Activated naive CD8-positive, alpha-beta T cell treated with anti-CD3 and anti-CD28 coated beads, Interleukin-2, amount 10 ng/mL, durations not matched to agents 7 days and 5 days (primary cell): ENCODE measurements at regions not wholly inside any gene's neighbourhood (a gene's known extent, or its start where the extent isn't known, plus 50 kb on each side); places are given as distances from the start of the nearest gene placed in this dataset.

Experiments used
- ATAC-seq: fragments of 150-1000 bp; cut with Tn5 transposase; one replicate; pipeline ENCODE4 v1.10.0; 2021; ENCODE audit warnings: low read depth, moderate library complexity
- POLR2A ChIA-PET: fragments of 350-600 bp; sonication (Branson Sonifier 250); formaldehyde crosslinking; loops from one replicate; lab custom pipeline; 2021; ENCODE audit warnings: antibody characterized with exemption; lab: Charles Lee
- DNase-seq: peaks from one replicate; pipeline ENCODE4 v3.0.0; 2021
- H3K27ac Mint-ChIP-seq: one replicate; pipeline ENCODE4 v1.8.0; 2022; ENCODE audit warnings: mild to moderate bottlenecking, mixed read lengths
- H3K27me3 Mint-ChIP-seq: one replicate; pipeline ENCODE4 v1.8.0; 2022; ENCODE audit warnings: mild to moderate bottlenecking, moderate library complexity, mixed read lengths
- H3K36me3 Mint-ChIP-seq: one replicate; pipeline ENCODE4 v1.8.0; 2021; ENCODE audit warnings: mild to moderate bottlenecking, mixed read lengths
- H3K4me1 Mint-ChIP-seq: one replicate; pipeline ENCODE4 v1.8.0; 2021; ENCODE audit warnings: mixed read lengths
- H3K4me3 Mint-ChIP-seq: one replicate; pipeline ENCODE4 v1.8.0; 2022; ENCODE audit warnings: mild to moderate bottlenecking, moderate library complexity, mixed read lengths
- H3K9me3 Mint-ChIP-seq: one replicate; pipeline ENCODE4 v1.8.0; 2021; ENCODE audit warnings: mixed read lengths

DNA sequence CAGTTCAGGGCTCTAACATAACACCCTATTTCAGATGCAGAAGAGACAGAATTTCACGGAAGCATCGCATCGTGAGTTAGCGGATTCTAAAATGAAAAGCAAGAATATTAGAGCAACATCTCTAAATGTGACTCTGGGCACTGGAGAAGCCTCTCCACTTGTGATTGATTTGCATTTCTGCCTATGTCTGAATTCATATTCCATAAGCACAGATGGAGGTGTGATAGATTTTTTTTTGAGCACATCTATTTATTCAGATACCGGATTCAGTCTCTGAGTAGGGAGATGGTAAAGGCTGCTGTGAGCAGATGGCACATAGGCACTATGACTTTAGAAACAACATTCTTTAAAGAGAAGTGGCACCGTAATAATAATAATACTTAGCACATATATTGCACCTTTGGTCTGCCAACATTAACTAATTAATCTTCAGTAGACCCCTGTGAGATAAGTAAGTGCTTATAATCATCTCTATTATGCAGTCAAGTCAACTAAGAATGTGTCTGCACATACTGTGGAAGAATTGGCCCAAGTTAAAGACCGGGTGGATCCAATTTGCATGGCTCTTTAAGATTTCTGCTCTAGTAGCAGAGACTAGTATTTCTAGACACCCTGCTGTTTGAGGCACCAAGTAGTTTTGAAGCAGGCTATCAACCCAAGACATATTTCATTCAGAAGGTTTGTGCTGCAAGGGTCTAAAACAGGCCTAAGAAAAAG lies 685.0 kb downstream of the CETN3 start:
- no peak overlapping the region for H3K4me3 Mint-ChIP-seq

DNA sequence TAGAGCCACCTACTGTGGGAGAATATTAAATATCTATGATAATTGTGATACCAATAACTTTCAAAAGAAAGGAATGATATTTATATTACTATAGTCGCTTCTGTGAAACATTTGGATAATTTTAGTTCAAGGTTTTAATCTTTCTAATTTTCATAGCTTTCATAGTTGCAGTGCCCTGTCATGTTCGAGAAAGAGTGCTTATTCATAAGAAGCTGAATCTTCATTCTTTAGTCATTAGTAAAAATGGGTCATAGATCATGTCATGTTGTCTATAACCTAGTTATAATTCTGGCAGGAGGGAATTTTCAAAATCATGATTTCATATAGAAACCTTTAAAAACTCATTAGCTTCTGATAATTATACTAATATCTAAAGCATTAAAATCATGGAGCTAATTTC lies 685.6 kb downstream of the CETN3 start:
- Mint-ChIP-seq H3K4me3 (no peak overlapping the region), H3K27ac (no peak overlapping the region), H3K4me1 (no peaks in the 10 kb centered on the region), H3K27me3 (no peaks in the 10 kb centered on the region), H3K9me3 (no peaks in the 10 kb centered on the region), H3K36me3 (no peaks in the 10 kb centered on the region)
- POLR2A ChIA-PET, result no interaction called here
- ATAC-seq (no peak), DNase-seq (no peak)

More for the DNA sequence above, 685.0 kb downstream of the CETN3 start:
- DNase-seq (no peak), ATAC-seq (no peak)
- H3K27ac Mint-ChIP-seq, result no peak overlapping the region
- no peaks in the 10 kb centered on the region for H3K27me3 Mint-ChIP-seq
- H3K36me3 Mint-ChIP-seq, result no peaks in the 10 kb centered on the region
- POLR2A ChIA-PET, result no interaction called here
- no peaks in the 10 kb centered on the region for H3K9me3 Mint-ChIP-seq
- H3K4me1 Mint-ChIP-seq, result no peaks in the 10 kb centered on the region

DNA sequence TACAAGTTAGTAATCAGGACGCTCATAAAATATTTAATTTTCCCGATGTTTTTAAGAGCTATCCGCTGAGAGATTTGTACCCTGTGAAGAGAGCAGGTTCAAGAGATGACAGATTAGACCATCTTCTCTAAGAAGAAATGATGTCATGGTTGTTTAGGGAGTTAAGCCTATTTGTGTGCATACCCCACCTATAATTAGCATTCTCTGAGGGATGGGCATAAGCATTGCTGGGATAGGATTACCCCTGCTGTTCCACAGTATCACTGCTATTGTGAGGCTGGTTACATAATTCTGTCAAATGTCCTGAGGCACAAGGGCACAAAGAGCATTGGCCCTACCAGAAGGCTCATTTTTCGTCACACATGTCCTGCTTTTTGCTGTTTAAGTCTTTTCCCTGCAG lies 687.0 kb downstream of the CETN3 start:
- no peaks in the 10 kb centered on the region for H3K4me1 Mint-ChIP-seq
- H3K27ac Mint-ChIP-seq, result no peak overlapping the region
- ATAC-seq (no peak), DNase-seq (no peak)
- H3K36me3 Mint-ChIP-seq, result no peaks in the 10 kb centered on the region
- POLR2A ChIA-PET, result no interaction called here
- H3K27me3 Mint-ChIP-seq, result no peaks in the 10 kb centered on the region
- H3K9me3 Mint-ChIP-seq, result no peaks in the 10 kb centered on the region
- no peak overlapping the region for H3K4me3 Mint-ChIP-seq

DNA sequence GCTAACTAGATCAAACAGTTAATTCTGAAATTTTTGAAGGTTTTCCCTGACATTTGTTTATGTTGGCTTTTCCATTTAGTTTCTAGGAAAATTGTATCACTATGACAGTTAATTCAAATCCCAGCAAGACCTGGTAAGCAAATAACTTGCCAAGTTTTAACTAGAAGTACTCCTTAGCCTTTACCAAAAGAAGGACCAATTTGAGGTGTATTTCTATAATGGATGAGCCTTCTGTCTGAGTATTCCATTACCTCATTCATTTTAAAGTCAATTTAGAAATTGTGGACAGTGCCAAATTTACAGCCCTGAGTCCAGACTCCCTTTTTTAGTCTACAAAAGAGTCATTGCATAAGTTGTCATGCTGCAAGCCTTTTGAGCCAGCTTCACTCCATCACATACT lies 687.6 kb downstream of the CETN3 start:
- Mint-ChIP-seq H3K4me1 (no peaks in the 10 kb centered on the region), H3K4me3 (no peak overlapping the region), H3K27me3 (no peaks in the 10 kb centered on the region), H3K27ac (no peak overlapping the region), H3K36me3 (no peaks in the 10 kb centered on the region), H3K9me3 (no peaks in the 10 kb centered on the region)
- POLR2A ChIA-PET, result no interaction called here
- ATAC-seq, result no peak
- no peak for DNase-seq

DNA sequence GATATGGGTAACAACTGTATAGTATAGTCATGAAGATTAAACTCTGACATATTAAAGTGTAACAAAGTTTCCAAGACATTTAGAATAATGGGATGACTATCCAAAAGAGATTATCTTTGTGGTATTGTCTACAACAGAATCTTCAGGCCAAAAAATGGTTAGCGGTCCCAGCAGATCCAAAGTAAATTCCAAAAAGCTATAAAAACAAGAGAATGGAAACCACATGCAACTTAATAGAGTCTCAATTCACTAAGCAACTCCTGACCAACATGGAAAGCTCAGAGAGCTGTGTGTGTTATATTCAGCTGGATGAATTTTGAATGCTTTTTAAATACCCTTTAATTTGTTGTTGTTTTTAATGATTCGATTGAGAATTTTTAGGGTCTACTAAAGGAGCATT lies 688.2 kb downstream of the CETN3 start:
- H3K27ac Mint-ChIP-seq, result no peak overlapping the region
- ATAC-seq (no peak), DNase-seq (no peak)
- no peaks in the 10 kb centered on the region for H3K9me3 Mint-ChIP-seq
- no peaks in the 10 kb centered on the region for H3K27me3 Mint-ChIP-seq
- POLR2A ChIA-PET, result no interaction called here
- no peaks in the 10 kb centered on the region for H3K36me3 Mint-ChIP-seq
- H3K4me3 Mint-ChIP-seq, result no peak overlapping the region
- H3K4me1 Mint-ChIP-seq, result no peaks in the 10 kb centered on the region

DNA sequence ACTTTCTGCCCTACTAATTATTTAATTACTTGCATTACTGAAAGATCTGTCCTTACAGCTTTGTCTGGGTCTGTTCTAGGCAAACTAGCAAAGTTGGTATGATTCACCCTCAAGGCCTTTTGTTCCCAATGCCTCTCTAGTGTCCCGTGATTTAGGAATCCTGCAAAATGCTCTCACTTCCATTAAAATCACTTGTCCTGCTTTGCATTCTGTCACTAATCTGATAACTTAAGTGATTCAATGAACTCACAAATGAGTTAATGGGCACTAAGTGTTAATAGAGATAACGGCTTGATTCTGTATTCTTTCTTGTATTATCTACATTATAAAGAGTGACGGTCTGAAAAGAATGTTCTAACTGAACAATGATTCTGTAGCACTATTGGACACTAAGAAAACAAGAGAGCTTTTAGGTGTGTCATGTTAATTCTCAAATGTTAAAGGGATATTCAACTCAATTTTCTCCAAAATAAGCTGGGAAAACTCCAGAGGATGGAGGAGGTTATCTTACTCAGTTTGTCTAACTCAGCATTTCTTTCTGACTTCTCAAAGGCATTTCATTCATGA lies 697.3 kb downstream of the CETN3 start:
- no peak for ATAC-seq

DNA sequence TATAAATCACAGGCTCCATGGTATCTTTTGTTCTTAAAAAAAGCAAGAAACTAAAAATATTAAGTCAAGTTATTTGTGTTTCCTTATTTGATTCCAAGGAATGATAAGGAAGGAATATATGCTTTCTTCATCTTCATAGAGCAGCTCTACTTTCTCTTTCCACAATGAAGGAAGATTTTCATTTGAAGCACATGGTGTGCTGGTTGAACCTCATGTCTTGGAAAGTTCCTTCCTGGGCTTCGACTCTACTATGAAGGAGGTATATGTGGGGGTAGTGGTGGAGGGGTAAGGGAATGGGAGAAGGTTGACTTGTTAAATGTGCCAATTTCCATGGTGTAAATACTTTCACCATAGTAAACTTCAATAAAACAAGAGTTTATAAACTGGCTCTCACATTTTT lies 698.0 kb downstream of the CETN3 start:
- DNase-seq (no peak), ATAC-seq (no peak)
- Mint-ChIP-seq H3K9me3 (no peaks in the 10 kb centered on the region), H3K4me1 (no peaks in the 10 kb centered on the region), H3K27me3 (no peaks in the 10 kb centered on the region), H3K36me3 (no peaks in the 10 kb centered on the region), H3K27ac (no peak overlapping the region), H3K4me3 (no peak overlapping the region)
- POLR2A ChIA-PET, result no interaction called here

More for the DNA sequence above, 697.3 kb downstream of the CETN3 start:
- POLR2A ChIA-PET, result no interaction called here
- Mint-ChIP-seq H3K27me3 (no peaks in the 10 kb centered on the region), H3K9me3 (no peaks in the 10 kb centered on the region), H3K4me1 (no peaks in the 10 kb centered on the region), H3K27ac (no peak overlapping the region), H3K4me3 (no peak overlapping the region), H3K36me3 (no peaks in the 10 kb centered on the region)
- no peak for DNase-seq

DNA sequence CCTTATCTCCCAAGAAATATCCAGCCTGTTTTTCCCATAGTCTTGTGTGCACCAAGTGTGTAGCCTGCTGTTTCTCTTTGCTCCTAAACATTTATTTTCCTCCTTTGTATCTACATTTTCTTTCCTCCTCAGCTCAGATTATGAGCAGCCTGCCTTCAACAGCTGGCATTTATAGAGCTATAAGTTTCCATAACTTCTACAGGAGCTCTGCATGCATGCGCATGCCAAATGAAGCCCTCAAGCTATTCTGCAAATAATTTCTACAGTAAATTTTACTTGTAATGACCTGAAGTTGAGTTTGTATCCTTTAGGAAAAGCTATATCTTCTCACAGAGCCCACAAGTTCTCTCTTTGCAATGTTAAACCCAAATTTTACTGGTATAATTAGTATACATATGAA lies 699.5 kb downstream of the CETN3 start:
- Mint-ChIP-seq H3K27ac (no peak overlapping the region), H3K9me3 (no peaks in the 10 kb centered on the region), H3K36me3 (no peaks in the 10 kb centered on the region), H3K4me3 (no peak overlapping the region), H3K27me3 (no peaks in the 10 kb centered on the region), H3K4me1 (no peaks in the 10 kb centered on the region)
- DNase-seq (no peak), ATAC-seq (no peak)
- POLR2A ChIA-PET, result no interaction called here

DNA sequence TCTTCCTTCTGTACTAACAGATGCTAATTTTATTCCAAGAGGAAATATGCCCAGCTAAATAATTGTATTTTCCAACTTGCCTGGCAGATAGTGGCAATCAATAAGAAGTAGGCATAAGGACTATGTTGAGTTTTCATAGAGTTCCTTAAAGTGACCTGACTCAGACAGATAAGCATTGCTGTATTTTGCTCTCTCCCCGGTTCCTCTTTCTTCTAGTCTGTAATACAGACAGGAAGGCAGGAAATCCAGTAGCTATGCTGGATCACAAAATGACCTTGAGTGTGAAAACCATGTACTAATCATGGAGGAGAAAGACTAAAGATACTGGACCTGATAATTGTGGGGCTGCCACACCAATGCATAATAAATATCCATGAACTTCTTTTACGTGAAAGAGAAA lies 701.7 kb downstream of the CETN3 start:
- Mint-ChIP-seq H3K27ac (no peak overlapping the region), H3K36me3 (no peaks in the 10 kb centered on the region), H3K27me3 (no peaks in the 10 kb centered on the region), H3K4me3 (no peak overlapping the region), H3K9me3 (no peaks in the 10 kb centered on the region), H3K4me1 (no peaks in the 10 kb centered on the region)
- POLR2A ChIA-PET, result no interaction called here
- DNase-seq, result no peak
- no peak for ATAC-seq

DNA sequence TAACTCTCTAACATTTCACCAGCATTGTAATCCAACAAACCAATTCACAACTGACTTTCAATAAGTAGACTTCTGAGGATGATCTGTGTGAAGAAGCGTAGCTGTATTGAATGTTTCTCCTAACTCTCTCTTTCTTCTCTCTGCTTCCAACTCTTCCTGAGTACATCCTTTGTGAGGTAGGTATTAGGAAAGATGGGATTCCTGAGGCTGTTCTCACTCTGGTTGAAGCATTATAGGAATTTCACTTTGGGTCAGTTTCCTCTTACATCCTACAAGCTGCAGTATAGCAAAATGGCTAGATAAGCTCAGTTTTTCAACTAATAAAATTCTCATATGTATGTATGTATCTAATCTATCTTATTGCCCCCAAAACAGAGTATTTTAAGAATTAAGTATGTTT lies 702.8 kb downstream of the CETN3 start:
- Mint-ChIP-seq H3K27ac (no peak overlapping the region), H3K27me3 (no peaks in the 10 kb centered on the region)
- POLR2A ChIA-PET, result no interaction called here

DNA sequence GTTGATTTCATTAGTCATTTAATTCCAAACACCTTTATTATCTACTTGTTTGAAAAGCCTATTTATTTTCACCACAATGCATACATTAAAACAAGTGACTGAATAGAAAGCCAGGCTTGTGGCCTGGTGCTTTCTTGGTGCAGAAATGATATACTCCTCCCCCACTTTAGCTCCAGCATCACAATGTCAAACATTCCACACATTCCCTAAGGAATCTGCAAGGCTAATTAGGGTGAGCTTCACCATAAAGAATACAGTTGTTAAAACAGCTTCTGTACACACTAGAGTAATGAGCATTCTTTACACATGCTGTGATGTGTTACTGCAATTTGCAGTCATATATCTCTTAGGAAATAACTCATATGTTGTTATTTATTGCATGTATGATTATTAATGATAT lies 705.7 kb downstream of the CETN3 start:
- Mint-ChIP-seq H3K9me3 (peaks cover 2% of the 10 kb centered on the region), H3K27ac (no peak overlapping the region), H3K4me3 (no peak overlapping the region), H3K4me1 (no peaks in the 10 kb centered on the region), H3K36me3 (no peaks in the 10 kb centered on the region), H3K27me3 (no peaks in the 10 kb centered on the region)
- DNase-seq (no peak), ATAC-seq (no peak)
- POLR2A ChIA-PET, result no interaction called here

More for the DNA sequence above, 702.8 kb downstream of the CETN3 start:
- Mint-ChIP-seq H3K36me3 (no peaks in the 10 kb centered on the region), H3K4me1 (no peaks in the 10 kb centered on the region), H3K9me3 (no peaks in the 10 kb centered on the region), H3K4me3 (no peak overlapping the region)
- DNase-seq, result no peak
- ATAC-seq, result no peak

DNA sequence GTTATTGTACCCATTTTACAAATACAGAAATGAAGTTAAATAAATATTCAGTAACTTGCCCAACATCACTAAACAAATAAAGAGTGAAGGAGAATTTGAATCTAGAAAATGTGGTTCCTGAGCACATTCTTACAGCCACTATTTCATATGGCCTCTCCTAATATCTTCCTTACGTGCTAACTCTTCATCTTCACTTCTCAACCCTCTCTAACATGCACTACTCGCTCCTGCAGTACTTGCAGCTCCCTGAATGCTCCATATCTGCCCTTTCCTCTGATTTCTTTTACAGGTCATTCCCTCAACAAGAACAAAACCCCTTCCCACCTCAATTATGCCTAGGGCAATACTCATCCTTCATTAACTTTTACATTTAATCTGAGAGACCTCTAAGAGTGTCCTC lies 711.5 kb downstream of the CETN3 start:
- Mint-ChIP-seq H3K36me3 (no peaks in the 10 kb centered on the region), H3K4me3 (no peak overlapping the region), H3K27ac (no peak overlapping the region), H3K9me3 (peaks cover 2% of the 10 kb centered on the region), H3K4me1 (no peaks in the 10 kb centered on the region), H3K27me3 (no peaks in the 10 kb centered on the region)
- no peak for DNase-seq
- no peak for ATAC-seq
- POLR2A ChIA-PET, result no interaction called here

DNA sequence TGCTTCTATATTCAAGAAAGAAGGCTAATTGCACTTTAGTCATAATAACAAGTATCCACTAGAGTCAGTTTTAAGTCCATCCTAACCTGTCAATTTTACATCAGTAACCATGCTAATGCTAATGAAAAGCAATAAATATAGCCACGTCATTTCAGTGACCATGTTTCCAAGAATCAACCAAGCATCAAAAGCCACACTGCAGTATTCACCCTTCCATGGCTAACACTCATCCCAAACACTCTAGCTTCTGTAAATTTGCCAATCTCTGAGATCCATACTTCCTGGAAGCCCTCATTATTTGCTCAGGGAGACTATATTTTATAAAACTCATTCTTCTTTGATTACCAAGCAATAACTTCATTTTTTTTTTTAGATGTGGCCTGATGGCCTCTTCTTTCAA lies 712.0 kb downstream of the CETN3 start:
- Mint-ChIP-seq H3K9me3 (peaks cover 2% of the 10 kb centered on the region), H3K27me3 (no peaks in the 10 kb centered on the region), H3K27ac (no peak overlapping the region), H3K4me3 (no peak overlapping the region), H3K4me1 (no peaks in the 10 kb centered on the region), H3K36me3 (no peaks in the 10 kb centered on the region)
- POLR2A ChIA-PET, result no interaction called here
- DNase-seq, result no peak
- no peak for ATAC-seq

DNA sequence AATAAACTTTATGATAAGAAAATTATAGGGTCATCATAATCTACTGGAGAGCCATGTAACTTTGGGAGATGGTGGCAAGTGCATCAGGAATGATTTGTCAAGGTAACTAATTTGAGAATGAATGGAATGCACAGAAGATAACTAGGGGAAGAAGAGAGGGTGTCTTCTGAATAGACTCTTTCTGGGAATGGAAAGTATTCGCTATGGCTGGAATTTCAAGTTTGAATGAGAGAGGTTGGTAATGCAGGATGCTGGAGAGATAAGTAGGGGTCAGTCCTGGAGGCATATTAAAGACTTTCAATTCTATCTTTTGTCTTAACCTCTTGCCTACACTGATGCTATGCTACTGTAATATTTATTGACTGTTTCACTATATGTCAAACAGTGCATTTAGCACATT lies 714.2 kb downstream of the CETN3 start:
- no peaks in the 10 kb centered on the region for H3K27me3 Mint-ChIP-seq

More for the DNA sequence above, 714.2 kb downstream of the CETN3 start:
- no peak overlapping the region for H3K4me3 Mint-ChIP-seq
- no peak for ATAC-seq
- no peaks in the 10 kb centered on the region for H3K4me1 Mint-ChIP-seq
- no peak for DNase-seq
- no peaks in the 10 kb centered on the region for H3K36me3 Mint-ChIP-seq
- POLR2A ChIA-PET, result no interaction called here
- H3K27ac Mint-ChIP-seq, result no peak overlapping the region
- H3K9me3 Mint-ChIP-seq, result peaks cover 2% of the 10 kb centered on the region
